Skin epidermis (tissue), 12 donors: ENCODE measurements at regions not wholly inside any gene's neighbourhood (a gene's known extent, or its start where the extent isn't known, plus 50 kb on each side); places are given as distances from the start of the nearest gene placed in this dataset.
"Not testable (repeated sequence)": the region's sequence is repeated elsewhere in the genome, so short reads cannot be mapped to it uniquely, and the experiment has no call there.

Experiments used
- H3K27ac ChIP-seq, 21 experiments: fragments of 200-600 bp; sonication (generic) in 11 of 21; one replicate each; pipeline ENCODE4 v1.5.0; 2020; ENCODE audit warnings: mild to moderate bottlenecking in 3 of 21, inconsistent platforms in 2 of 21, moderate library complexity in 2 of 21
- H3K4me3 ChIP-seq, 7 experiments: fragments of 200-600 bp; sonication (generic) in 2 of 7; one replicate each; pipeline ENCODE4 v1.5.0; 2020; ENCODE audit warnings: inconsistent platforms in 2 of 7, mild to moderate bottlenecking in 2 of 7, moderate library complexity in 1 of 7

DNA sequence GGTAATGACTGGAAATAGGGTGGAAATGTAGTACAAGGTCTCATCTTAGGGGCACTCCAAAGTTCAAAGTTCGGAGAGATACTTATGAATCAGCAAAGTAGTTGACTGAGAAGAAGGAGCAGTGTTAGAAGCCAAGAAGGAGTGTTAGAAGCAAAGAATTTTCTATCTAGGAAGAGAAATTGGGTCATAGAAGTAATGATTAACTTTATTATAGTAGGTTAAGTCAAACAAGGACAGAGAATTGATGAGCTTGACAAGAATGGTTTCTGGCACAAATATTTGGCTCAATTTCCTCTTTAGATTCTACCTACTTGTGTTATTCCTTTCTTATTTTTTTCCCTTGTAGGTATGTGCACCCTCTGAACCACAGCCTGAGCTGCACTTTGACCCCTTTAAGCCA, 810.5 kb upstream of the LRFN5 start:
- no peak overlapping the region for H3K4me3 ChIP-seq
- H3K27ac ChIP-seq = no peak overlapping the region

DNA sequence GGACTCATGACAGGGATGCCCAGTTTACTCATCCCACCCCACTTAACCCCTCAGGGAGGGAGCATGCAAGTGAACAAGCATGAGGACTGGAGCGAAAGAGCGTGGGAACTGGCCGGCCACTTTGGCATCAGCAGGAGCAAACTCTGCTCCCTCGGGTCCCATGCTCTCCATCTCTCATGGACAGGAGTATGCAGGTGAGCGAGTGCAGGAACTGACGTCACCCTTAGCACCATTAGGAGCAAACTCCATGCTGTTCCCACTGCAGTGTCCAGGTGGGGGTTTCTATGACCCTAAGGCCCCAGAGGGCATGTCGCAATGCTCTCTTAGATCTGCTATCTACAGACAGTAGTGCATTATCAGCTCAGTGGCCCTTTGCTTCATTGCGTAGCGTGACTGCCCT, 821.8 kb upstream of the LRFN5 start:
- Histone ChIP-seq H3K27ac (no peak overlapping the region), H3K4me3 (no peak overlapping the region)

DNA sequence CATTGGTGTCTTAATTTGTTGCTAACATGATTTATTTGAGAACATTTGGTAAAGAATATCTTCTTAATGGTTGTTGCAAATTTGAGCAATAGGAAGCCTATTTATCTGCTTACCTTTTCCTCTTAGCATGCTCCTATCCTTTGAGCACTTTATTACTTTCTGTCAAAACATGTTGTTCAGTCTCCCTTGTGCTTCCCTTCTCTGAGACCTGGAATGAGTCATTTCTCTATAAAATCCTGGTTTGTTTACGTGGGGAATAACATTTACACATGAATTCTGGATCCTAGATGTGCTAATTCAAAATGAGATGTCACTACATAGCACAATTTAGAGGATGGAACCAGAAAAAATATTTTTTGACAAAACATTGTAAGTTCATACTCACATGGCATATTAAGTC, 844.0 kb upstream of the LRFN5 start:
- H3K27ac ChIP-seq = no peak overlapping the region
- no peak overlapping the region for H3K4me3 ChIP-seq

DNA sequence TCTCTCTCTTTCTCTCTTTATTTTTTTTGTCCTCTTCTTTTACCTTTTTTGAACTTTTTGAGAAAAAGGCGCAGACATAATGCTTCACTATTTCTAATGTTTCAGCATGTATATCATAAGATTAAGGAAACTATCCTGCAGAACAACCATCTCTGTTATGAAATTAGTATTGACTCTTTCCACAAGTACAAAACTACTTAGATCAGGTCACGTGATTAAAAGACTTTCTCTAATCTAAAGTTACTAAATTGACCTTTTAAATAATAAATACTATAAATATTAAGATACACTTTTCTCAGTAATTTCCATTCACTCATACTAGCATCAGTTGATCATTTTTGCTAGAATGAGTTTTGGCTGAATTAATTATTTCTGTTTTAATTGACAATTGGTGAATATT, 844.5 kb upstream of the LRFN5 start:
- H3K4me3 ChIP-seq = no peak overlapping the region
- no peak overlapping the region for H3K27ac ChIP-seq

DNA sequence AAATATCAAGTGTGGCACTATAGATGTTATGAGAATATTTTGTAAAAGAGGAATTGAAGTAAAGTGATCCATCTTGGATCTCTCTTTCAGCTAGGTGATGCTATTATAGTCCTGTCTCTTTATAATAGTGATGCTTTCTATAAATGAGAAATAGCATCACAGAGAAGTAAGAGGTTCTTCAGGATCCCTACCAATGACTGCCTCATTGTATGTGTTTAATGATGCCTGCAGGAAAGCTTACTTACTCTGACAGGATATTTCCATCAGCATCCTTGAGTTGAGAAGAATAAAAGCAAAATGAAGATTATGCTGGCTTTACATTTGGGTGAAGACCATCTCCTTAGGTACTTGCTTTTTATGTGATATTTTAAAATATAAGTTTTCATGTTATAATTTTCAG, 846.0 kb upstream of the LRFN5 start:
- H3K4me3 ChIP-seq = no peak overlapping the region
- H3K27ac ChIP-seq = no peak overlapping the region

DNA sequence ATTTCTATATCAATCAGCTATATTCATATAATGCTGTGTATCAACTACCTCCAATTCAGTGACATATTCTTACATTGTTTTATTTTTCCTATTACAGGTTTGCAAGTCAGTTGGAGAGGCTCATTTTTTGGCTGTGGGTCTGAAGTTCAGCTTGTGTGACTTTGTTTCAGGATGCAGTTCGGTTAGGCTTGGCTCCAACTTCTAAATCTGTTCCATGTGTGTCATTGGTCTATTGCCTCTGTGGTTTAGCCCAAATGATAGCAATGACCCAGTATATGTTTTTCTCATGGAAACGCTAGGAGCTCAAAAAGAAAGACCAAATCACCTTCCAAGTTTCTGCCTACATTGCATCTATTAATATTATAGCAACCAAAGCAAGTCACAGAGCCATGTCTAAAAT, 848.6 kb upstream of the LRFN5 start:
- Histone ChIP-seq H3K27ac (no peak overlapping the region), H3K4me3 (no peak overlapping the region)

DNA sequence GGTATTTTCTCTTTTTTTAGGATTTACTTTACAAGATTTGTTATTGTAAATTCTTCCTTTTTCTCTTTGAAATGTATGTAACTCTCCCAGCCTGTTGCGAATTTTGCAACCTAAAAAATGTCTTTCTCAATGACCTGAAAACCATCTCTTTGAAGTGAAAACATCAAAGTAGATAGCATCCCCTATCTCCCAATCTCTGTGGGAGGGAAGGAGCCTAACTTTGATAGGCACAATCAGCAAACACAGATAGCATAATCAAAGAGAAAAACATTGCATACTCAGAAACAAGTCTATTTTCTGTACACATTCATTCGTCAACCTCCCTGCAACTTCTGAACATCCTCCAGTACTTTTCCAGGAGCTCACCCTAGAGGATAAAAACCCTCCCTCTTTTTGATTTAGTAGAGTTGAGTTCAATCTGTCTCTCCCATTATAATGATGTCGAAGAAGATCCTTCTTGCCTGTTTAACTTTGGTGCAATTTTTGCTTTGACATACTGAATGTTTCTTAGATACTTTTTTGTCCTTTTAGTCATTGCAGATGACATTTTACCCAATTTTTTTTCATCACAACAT, 849.2 kb upstream of the LRFN5 start:
- no peak overlapping the region for H3K4me3 ChIP-seq
- H3K27ac ChIP-seq = no peak overlapping the region

DNA sequence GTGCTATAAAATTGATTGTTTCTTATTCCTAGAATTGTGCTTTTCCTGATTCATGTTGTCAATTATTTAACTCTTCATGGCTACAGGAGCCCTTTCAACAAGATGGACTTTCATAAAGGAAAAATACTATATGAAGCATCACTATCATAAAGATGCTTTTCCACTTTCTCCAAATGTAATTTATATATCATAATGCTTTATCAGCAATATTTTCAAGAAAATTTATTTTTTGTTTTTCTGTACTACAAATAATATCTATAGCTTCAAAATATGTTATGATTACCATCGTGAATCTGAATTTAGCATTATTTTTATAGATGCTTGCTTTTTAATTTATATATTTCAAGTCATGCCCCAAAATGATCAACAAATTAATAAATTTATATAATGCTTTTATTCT, 873.5 kb upstream of the LRFN5 start:
- Histone ChIP-seq H3K27ac (no peak overlapping the region), H3K4me3 (no peak overlapping the region)

DNA sequence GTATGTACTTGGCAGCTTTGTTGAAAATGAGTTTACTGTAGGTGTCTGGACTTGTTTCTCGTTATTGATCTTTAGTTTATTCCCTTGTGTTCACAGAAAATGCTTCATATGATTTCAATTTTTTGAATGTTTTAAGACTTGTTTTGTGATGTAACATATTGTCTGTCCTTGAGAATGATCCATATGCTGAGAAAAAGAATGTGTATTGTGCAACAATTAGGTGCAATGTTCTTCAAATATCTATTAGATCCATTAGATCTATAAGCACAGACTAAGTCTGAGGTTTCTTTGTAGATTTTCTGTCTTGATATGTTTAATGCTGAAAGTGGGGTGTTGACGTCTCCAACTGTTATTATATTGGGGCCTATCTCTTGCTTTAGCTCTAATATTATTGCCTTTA, 879.6 kb upstream of the LRFN5 start:
- H3K27ac ChIP-seq = no peak overlapping the region
- no peak overlapping the region for H3K4me3 ChIP-seq

DNA sequence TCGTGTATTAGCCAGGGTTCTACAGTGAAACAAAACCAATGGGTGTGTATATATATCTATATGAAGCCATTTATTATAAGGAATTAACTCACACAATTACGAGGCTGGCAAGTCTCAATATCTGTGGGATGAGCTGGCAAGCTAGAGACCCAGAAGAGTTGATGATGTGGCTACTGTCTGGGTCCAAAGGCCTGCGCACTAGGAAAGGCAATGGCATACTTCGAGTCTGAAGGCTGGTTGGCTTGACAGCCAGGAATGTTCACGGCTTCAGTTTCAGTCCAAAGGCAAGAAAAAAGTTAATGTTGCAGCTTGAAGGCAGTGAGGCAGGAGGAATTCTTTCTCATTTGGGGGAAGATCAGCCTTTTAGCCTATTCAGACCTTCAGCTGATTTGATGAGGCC, 893.3 kb upstream of the LRFN5 start:
- Histone ChIP-seq H3K27ac (no peak overlapping the region), H3K4me3 (no peak overlapping the region)

DNA sequence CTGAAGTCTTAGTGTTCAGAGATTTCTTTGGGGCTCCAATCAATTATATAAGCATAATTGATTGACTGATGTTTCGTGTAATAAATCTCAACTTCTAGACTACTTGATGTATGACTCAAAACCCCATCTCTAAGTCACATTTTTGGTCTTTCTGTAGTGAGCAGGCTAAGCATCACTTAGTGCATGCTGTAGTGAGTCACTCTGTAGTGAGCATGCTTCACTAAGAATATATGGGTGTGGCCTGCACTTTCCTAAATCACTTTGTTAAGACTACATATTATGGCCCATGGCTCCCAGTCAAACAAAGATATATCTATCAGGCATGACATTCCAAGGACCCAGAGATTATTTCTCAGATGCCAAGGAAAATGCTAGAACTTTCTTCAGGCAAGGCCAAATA, 909.4 kb upstream of the LRFN5 start:
- Histone ChIP-seq H3K4me3 (no peak overlapping the region), H3K27ac (no peak overlapping the region)

DNA sequence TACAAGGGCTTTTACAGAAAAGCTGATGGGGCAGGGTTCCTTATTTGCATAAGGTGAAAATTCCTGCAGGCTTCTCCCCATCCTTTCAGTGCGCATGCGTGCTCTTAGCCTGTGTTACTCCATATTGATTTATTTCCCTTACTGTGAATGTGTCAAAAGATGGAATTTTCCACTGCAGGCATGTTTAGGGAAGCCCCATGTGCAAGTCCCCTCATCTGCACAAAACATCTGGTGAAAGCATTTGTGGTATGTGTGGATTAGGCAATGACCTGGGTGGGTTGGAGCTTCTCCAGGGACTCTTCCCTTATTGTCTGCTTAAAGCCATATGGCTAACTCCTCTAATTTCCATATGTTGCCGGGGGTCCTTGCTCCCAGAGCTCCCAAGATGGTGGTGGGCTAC, 912.7 kb upstream of the LRFN5 start:
- Histone ChIP-seq H3K27ac (no peak overlapping the region), H3K4me3 (no peak overlapping the region)

DNA sequence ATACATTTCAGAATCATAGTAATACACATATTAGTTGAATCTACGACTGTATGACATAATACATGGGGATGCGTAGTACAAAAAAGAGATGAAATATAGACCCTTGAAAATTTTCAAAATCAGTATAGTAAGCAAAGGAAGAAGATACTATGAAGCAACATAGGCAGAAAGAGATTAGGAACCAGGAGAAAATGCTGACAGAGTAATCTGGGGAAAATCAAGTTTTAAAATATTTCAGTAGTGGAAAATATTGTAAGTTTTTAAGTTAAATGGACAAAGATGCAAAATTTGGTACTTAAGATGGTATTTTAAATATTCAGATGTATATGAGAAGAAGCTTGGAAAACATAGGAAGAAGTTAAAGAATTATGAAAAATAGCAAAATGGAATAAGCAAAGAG, 915.6 kb upstream of the LRFN5 start:
- no peak overlapping the region for H3K4me3 ChIP-seq
- no peak overlapping the region for H3K27ac ChIP-seq

DNA sequence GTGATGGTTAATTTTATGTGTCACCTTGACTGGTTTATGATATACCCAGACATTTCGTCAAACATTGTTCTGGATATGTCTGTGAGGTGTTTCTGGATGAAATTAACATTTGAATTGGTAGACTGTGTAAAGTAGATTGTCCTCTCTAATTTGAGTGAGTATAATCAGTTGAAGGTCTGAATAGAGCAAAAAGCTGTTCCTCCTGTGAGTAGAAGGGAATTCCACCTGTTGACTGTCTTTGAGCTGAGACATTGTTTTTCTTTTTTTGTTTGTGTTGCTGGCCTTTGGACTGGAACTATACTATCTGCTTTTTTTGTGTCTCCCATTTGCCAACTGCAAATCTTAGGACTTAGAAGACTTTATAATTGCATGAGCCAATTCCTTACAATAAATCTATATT, 920.9 kb upstream of the LRFN5 start:
- Histone ChIP-seq H3K4me3 (no peak overlapping the region), H3K27ac (no peak overlapping the region)

DNA sequence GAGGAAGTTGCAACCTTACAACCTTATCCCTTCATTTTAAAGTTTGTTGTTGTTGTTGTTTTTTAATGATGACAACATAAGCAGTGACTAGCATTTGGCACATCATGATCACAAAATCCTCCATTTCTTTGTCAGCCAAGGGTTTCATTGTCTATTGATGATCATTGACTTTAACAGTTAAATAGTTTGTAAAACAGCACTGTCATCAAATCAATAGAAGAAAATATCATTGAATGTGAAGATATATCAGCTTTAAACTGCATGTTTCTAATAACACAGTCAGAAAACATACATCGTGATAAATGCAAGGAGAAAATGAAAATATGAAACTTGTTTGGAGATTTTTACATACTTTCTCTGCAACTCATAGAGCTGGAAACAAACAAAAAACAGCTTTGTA, 922.3 kb upstream of the LRFN5 start:
- no peak overlapping the region for H3K4me3 ChIP-seq
- no peak overlapping the region for H3K27ac ChIP-seq

DNA sequence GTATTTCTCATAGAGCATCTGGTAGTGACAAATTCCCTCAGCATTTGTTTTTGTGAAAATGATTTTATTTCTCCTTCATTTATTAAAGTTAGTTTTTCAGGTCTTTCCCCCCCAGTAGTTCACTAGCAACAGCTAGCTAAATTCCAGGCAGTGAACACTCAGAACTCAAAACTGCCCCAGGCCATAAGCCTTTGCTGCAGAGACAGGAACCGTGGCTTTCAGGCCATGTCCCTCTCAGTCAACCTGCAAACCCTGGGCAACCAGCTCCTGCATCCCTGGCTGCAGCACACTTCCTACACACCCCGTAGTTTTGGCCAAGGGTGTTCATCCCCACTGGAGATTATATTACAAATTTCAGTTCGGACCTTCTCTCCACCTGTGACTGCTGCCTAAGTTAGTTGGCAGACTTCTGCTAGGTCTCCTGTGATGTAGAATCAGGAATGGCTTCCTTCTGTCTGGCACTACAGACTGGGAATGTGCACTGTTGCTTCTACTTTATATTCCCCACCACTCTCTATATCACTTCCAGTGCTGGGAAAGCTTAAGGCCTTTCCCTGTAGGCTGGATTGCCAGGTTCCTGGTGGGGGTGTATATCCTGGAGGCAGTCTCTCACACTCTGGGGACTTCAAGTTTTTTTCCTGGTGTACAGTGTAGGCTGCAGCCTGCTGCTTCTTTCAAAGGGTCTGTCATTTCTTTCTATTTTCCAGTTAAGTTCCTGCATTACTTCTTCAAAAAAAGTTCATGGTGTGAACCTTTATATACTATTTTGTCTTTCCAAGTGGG, 924.4 kb upstream of the LRFN5 start:
- H3K4me3 ChIP-seq = no peak overlapping the region
- no peak overlapping the region for H3K27ac ChIP-seq

DNA sequence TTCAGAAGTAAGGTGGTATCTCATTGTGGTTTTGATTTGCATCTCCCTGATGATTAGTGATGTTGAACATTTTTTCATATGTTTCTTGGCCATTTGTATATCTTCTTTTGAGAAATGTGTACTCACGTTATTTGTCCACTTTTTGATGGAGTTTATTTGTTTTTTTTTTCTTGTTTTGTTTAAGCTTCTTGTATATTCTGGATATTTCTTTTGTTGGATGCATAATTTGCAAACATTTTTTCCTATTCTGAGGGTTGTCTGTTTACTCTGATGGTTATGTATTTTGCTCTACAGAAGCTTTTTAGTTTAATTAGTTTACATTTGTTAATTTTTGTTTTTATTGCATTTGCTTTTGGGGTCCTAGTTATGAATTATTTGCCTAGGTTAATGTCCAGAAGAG, 927.4 kb upstream of the LRFN5 start:
- Histone ChIP-seq H3K27ac (no peak overlapping the region), H3K4me3 (no peak overlapping the region)

DNA sequence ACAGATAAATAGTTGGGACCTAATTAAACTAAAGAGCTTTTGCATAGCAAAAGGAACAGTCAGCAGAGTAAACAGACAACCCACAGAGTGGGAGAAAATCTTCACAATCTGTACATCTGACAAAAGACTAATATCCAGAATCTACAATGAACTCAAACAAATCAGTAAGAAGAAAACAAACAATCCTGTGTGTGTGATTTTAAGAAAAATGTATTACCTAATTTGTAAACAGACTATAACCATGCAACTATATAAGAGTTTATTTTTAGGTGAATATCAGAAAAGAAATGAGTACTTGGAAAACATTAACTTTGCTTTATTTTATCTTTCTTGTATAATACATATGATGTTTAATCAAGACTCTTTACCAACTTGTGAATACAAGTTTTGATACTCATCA, 929.5 kb upstream of the LRFN5 start:
- not testable (repeated sequence) for H3K4me3 ChIP-seq, H3K27ac ChIP-seq

DNA sequence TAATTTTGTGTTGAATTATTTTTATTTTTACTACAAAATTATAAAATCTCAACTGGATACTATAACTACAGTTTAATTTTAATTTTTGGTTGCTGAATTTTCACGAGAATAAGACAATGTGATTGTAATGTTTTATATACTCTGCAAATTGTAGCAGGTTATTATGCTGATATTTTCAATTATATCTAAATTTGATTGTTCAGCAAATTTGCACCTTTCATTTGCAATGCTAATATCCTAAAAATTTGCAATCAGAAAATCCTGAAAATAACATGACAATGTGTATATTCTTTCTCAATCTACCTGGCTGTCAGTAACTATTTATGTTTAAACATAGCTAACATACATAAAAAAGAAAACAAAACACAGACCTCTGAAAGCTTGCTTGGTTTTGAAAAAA, 932.2 kb upstream of the LRFN5 start:
- Histone ChIP-seq H3K4me3 (no peak overlapping the region), H3K27ac (no peak overlapping the region)

DNA sequence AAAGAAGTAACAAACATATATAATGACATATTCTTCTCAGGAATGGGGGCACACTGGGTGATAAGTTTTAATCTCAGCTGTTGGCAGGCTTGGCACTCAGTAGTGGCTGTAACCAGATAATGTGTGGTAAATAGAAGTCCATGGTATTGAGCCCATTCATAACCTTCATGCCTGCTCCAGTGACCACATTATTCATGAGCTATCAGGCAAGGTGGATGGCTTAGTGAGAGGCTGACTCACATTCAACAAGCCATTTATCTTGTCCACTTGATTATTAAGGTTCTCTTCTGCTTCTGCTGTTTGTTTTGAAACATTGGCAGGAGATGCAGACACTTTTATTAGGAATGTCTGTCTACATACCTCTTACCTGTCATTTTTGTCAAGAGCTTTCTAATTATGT, 950.4 kb upstream of the LRFN5 start:
- no peak overlapping the region for H3K4me3 ChIP-seq
- H3K27ac ChIP-seq = no peak overlapping the region

DNA sequence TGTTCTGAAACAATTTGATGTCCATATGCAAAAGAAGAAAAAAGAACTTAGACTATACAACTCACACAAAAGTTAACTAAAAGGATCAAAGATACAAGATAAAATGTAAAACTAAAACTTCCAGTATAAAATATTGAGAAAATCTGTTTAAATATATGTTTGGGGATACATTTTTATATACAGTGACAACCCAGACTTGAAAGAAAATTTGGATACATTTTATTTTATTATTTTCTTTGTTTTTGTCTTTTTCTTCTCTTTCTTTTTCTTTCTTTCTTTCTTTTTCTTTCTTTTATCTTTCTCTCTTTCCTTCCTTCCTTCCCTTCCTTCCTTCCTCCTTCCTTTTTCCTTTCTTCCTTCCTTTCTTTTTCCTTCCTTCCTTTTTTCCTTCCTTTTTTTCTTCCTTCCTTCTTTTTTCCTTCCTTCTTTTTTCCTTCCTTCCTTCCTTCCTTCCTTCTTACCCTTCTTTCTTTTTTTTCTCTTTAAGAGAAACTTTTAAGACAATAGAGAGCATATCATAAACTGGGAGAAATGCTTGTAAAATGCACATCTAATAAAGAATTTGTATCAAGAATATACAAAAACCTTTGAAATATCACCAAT, 954.5 kb upstream of the LRFN5 start:
- Histone ChIP-seq H3K27ac (no peak overlapping the region), H3K4me3 (no peak overlapping the region)

DNA sequence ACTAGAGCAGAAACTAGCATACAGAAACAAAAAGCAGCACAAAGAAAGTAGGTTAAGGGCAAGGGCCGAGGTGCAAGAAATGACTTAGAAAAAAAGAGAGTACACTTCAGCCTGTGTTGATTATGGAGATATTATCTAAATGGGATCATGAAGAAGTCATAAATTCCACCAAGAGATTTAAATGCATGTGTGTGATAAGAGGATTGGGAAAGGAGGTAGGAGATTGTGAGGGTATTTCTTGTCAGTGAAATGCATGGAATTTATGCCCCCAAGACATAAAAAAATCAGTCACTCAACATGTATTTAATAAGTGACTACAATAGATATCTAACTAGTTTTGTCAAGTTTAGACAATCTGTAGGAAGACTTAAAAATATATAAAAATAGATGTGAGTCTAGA, 976.2 kb upstream of the LRFN5 start:
- H3K4me3 ChIP-seq = no peak overlapping the region
- no peak overlapping the region for H3K27ac ChIP-seq
